SU-DHL-6 (cell line): ENCODE measurements at regions not wholly inside any gene's neighbourhood (a gene's known extent, or its start where the extent isn't known, plus 50 kb on each side); places are given as distances from the start of the nearest gene placed in this dataset.

ENCODE experiments used
- H2AFZ ChIP-seq: fragments of 200-600 bp; sonication (generic); 2 replicates; pipeline ENCODE4 v1.6.1; 2014; ENCODE audit warnings: low read depth, mild to moderate bottlenecking, moderate library complexity, mixed read lengths, antibody characterized with exemption, low read length; ENCODE audit not compliant: severe bottlenecking
- H3F3A ChIP-seq: fragments of 200-600 bp; shearing (Covaris generic); 2 replicates; pipeline ENCODE4 v1.6.0; 2016; ENCODE audit warnings: antibody characterized with exemption, mild to moderate bottlenecking; ENCODE audit not compliant: insufficient read depth
- H3K27ac ChIP-seq: fragments of 200-600 bp; sonication (generic); 2 replicates; pipeline ENCODE4 v1.5.1; 2016; ENCODE audit warnings: low read depth, mild to moderate bottlenecking, low read length, moderate library complexity, mixed read lengths
- H3K27me3 ChIP-seq: fragments of 200-600 bp; sonication (generic), shearing (Covaris generic); 2 replicates; pipeline ENCODE4 v1.6.0; 2014; ENCODE audit warnings: mild to moderate bottlenecking, low read length
- H3K36me3 ChIP-seq: fragments of 200-600 bp; sonication (generic); 2 replicates; pipeline ENCODE4 v1.6.1; 2014; ENCODE audit warnings: mild to moderate bottlenecking, low read length, mixed read lengths
- H3K4me2 ChIP-seq: fragments of 300-600, 200-600 bp; shearing (Covaris generic), sonication (generic); 2 replicates; pipeline ENCODE4 v1.6.0; 2014; ENCODE audit warnings: low read length, low read depth, mild to moderate bottlenecking; ENCODE audit not compliant: poor library complexity, severe bottlenecking
- H3K4me3 ChIP-seq: fragments of 200-600 bp; sonication (generic); 2 replicates; pipeline ENCODE4 v1.5.1; 2014; ENCODE audit warnings: antibody characterized with exemption, low read length, mild to moderate bottlenecking, mixed read lengths; ENCODE audit not compliant: insufficient read depth, poor library complexity, severe bottlenecking
- H3K79me2 ChIP-seq: fragments of 200-600 bp; sonication (generic); 2 replicates; pipeline ENCODE4 v1.6.1; 2014; ENCODE audit warnings: mild to moderate bottlenecking, low read length, moderate library complexity; ENCODE audit not compliant: insufficient read depth
- H3K9ac ChIP-seq: fragments of 200-600 bp; sonication (generic); 2 replicates; pipeline ENCODE4 v1.7.0; 2014; ENCODE audit warnings: mild to moderate bottlenecking, low read length
- H3K9me2 ChIP-seq: fragments of 200-600 bp; sonication (generic); replicated peaks from 2 replicates; pipeline ENCODE4 v1.6.1; 2014; ENCODE audit warnings: low read length; ENCODE audit not compliant: insufficient read depth
- H3K9me3 ChIP-seq: fragments of 200-600 bp; sonication (generic); 2 replicates; pipeline ENCODE4 v1.6.1; 2014; ENCODE audit warnings: low read length, mixed read lengths; ENCODE audit not compliant: insufficient read depth
- H4K20me1 ChIP-seq: fragments of 200-600 bp; sonication (generic); 2 replicates; pipeline ENCODE4 v1.6.1; 2014; ENCODE audit warnings: low read depth, mild to moderate bottlenecking, antibody characterized with exemption, low read length, moderate library complexity, mixed read lengths
- CTCF ChIP-seq: fragments of 200-600 bp; sonication (generic); IDR thresholded peaks from one replicate; pipeline ENCODE4 v1.5.1; 2017; ENCODE audit warnings: antibody characterized with exemption, mild to moderate bottlenecking, low read length, moderate library complexity; ENCODE audit not compliant: insufficient read depth, poor library complexity, severe bottlenecking
- EZH2phosphoT487 ChIP-seq: fragments of 200-600 bp; sonication (generic), shearing (Covaris generic); conservative IDR thresholded peaks from 2 replicates; pipeline ENCODE4 v1.6.1; 2018; ENCODE audit warnings: mild to moderate bottlenecking, antibody characterized with exemption, low read length, moderate library complexity, mixed read lengths

GRCh38 chr6:138631566-138631965, 132.3 kb upstream of the NHSL1 start:
- H3K27ac ChIP-seq = no peak overlapping the region
- no peak for TF ChIP-seq CTCF
- TF ChIP-seq EZH2phosphoT487 = no peak
- H2AFZ ChIP-seq = no peak overlapping the region
- no peaks in the 10 kb centered on the region for H3K9me3 ChIP-seq
- H3K4me3 ChIP-seq = no peak overlapping the region
- H4K20me1 ChIP-seq = no peaks in the 10 kb centered on the region
- H3K4me2 ChIP-seq = no peak overlapping the region
- no peaks in the 10 kb centered on the region for H3K36me3 ChIP-seq
- H3K79me2 ChIP-seq = no peaks in the 10 kb centered on the region
- H3K9me2 ChIP-seq = no peaks in the 10 kb centered on the region
- no peak overlapping the region for H3K9ac ChIP-seq
- H3F3A ChIP-seq = no peaks in the 10 kb centered on the region
- H3K27me3 ChIP-seq = no peaks in the 10 kb centered on the region

GRCh38 chr6:138637822-138638221, 135.7 kb upstream of the CCDC28A start:
- no peaks in the 10 kb centered on the region for H3K27me3 ChIP-seq
- no peak overlapping the region for H3K9ac ChIP-seq
- H3F3A ChIP-seq = no peaks in the 10 kb centered on the region
- H3K4me2 ChIP-seq = no peak overlapping the region
- no peaks in the 10 kb centered on the region for H3K9me3 ChIP-seq
- no peaks in the 10 kb centered on the region for H4K20me1 ChIP-seq
- H3K9me2 ChIP-seq = no peaks in the 10 kb centered on the region
- H3K27ac ChIP-seq = no peak overlapping the region
- no peaks in the 10 kb centered on the region for H3K36me3 ChIP-seq
- no peaks in the 10 kb centered on the region for H3K79me2 ChIP-seq
- H3K4me3 ChIP-seq = no peak overlapping the region
- TF ChIP-seq CTCF = no peak
- no peak overlapping the region for H2AFZ ChIP-seq

GRCh38 chr6:138638604-138639003, 135.0 kb upstream of the CCDC28A start:
- H3F3A ChIP-seq = no peaks in the 10 kb centered on the region
- no peak overlapping the region for H3K27ac ChIP-seq
- TF ChIP-seq EZH2phosphoT487 (no peak), CTCF (no peak)
- H3K9me2 ChIP-seq = no peaks in the 10 kb centered on the region
- no peaks in the 10 kb centered on the region for H3K36me3 ChIP-seq
- H3K4me2 ChIP-seq = no peak overlapping the region
- no peak overlapping the region for H2AFZ ChIP-seq
- no peaks in the 10 kb centered on the region for H3K79me2 ChIP-seq
- no peak overlapping the region for H3K4me3 ChIP-seq
- H3K9ac ChIP-seq = no peak overlapping the region
- H4K20me1 ChIP-seq = no peaks in the 10 kb centered on the region
- no peaks in the 10 kb centered on the region for H3K9me3 ChIP-seq
- no peaks in the 10 kb centered on the region for H3K27me3 ChIP-seq

GRCh38 chr6:138640028-138640427, 133.5 kb upstream of the CCDC28A start:
- Histone ChIP-seq H3K27ac (no peak overlapping the region), H3K9me2 (no peaks in the 10 kb centered on the region), H3K4me2 (no peak overlapping the region), H3K36me3 (no peaks in the 10 kb centered on the region), H3K9ac (no peak overlapping the region), H3F3A (no peaks in the 10 kb centered on the region), H2AFZ (no peak overlapping the region), H4K20me1 (no peaks in the 10 kb centered on the region), H3K79me2 (no peaks in the 10 kb centered on the region), H3K4me3 (no peak overlapping the region), H3K27me3 (no peaks in the 10 kb centered on the region), H3K9me3 (no peaks in the 10 kb centered on the region)
- no peak for TF ChIP-seq EZH2phosphoT487
- TF ChIP-seq CTCF = no peak
